Neural progenitor cell (in vitro differentiated cells): ENCODE measurements at regions not wholly inside any gene's neighbourhood (a gene's known extent, or its start where the extent isn't known, plus 50 kb on each side); places are given as distances from the start of the nearest gene placed in this dataset.

ENCODE experiments used
- DNase-seq: peaks from one replicate; pipeline ENCODE4 v3.0.0-alpha.2; 2016; ENCODE audit warnings: low spot score
- H2AFZ ChIP-seq: fragments of 200-600 bp; sonication (generic); replicated peaks from 2 replicates; pipeline ENCODE4 v1.6.1; 2016; ENCODE audit warnings: antibody characterized with exemption
- H3F3A ChIP-seq: fragments of 200-600 bp; sonication (generic); 2 replicates; pipeline ENCODE4 v1.6.1; 2016; ENCODE audit warnings: antibody characterized with exemption, low read depth
- H3K27ac ChIP-seq: fragments of 200-600 bp; sonication (generic); 2 replicates; pipeline ENCODE4 v1.5.1; 2016; ENCODE audit warnings: mild to moderate bottlenecking
- H3K27me3 ChIP-seq: fragments of 200-600 bp; sonication (generic); 2 replicates; pipeline ENCODE4 v1.6.1; 2016; ENCODE audit warnings: mild to moderate bottlenecking, moderate library complexity
- H3K36me3 ChIP-seq: fragments of 200-600 bp; sonication (generic); 2 replicates; pipeline ENCODE4 v1.5.1; 2016
- H3K4me1 ChIP-seq: fragments of 200-600 bp; sonication (generic); 2 replicates; pipeline ENCODE4 v1.6.1; 2016; ENCODE audit warnings: mixed run types
- H3K4me2 ChIP-seq: fragments of 200-600 bp; sonication (generic); 2 replicates; pipeline ENCODE4 v1.6.1; 2016
- H3K4me3 ChIP-seq: fragments of 200-600 bp; sonication (generic); 2 replicates; pipeline ENCODE4 v1.5.1; 2016
- H3K79me2 ChIP-seq: fragments of 200-600 bp; sonication (generic); 2 replicates; pipeline ENCODE4 v1.6.1; 2016; ENCODE audit warnings: low read depth
- H3K9ac ChIP-seq: fragments of 200-600 bp; sonication (generic); 2 replicates; pipeline ENCODE4 v1.6.1; 2016
- H3K9me3 ChIP-seq: fragments of 200-600 bp; sonication (generic); 2 replicates; pipeline ENCODE4 v1.5.1; 2016; ENCODE audit warnings: low read depth
- H4K20me1 ChIP-seq: fragments of 200-600 bp; sonication (generic); 2 replicates; pipeline ENCODE4 v1.6.1; 2016; ENCODE audit warnings: low read depth
- H3K27ac Mint-ChIP-seq: 3 replicates; pipeline ENCODE4 v1.8.0; 2021; ENCODE audit warnings: mixed read lengths
- H3K27me3 Mint-ChIP-seq: 2 replicates; pipeline ENCODE4 v1.8.0; 2022; ENCODE audit warnings: low read depth, mild to moderate bottlenecking, inconsistent platforms, moderate library complexity, mixed read lengths; ENCODE audit not compliant: insufficient read depth
- H3K36me3 Mint-ChIP-seq: 3 replicates; pipeline ENCODE4 v1.8.0; 2021; ENCODE audit warnings: mixed read lengths
- H3K4me1 Mint-ChIP-seq: 3 replicates; pipeline ENCODE4 v1.8.0; 2021; ENCODE audit warnings: mixed read lengths
- H3K4me3 Mint-ChIP-seq: 3 replicates; pipeline ENCODE4 v1.8.0; 2021; ENCODE audit warnings: mild to moderate bottlenecking, moderate library complexity, mixed read lengths
- H3K9me3 Mint-ChIP-seq: 3 replicates; pipeline ENCODE4 v1.8.0; 2020; ENCODE audit warnings: mixed read lengths
- EZH2 ChIP-seq: fragments of 200-600 bp; sonication (generic); IDR thresholded peaks from 2 replicates; pipeline ENCODE4 v1.6.1; 2017; ENCODE audit warnings: antibody characterized with exemption, mild to moderate bottlenecking, moderate library complexity
- EZH2phosphoT487 ChIP-seq: fragments of 200-600 bp; sonication (generic); IDR thresholded peaks from 2 replicates; pipeline ENCODE4 v1.6.1; 2017; ENCODE audit warnings: antibody characterized with exemption
- TF ChIP-seq, protein P1 (sequence below): fragments of 200-600 bp; sonication (generic); IDR thresholded peaks from 2 replicates; pipeline ENCODE4 v1.5.1; 2017; ENCODE audit warnings: antibody characterized with exemption, mild to moderate bottlenecking

DNA sequence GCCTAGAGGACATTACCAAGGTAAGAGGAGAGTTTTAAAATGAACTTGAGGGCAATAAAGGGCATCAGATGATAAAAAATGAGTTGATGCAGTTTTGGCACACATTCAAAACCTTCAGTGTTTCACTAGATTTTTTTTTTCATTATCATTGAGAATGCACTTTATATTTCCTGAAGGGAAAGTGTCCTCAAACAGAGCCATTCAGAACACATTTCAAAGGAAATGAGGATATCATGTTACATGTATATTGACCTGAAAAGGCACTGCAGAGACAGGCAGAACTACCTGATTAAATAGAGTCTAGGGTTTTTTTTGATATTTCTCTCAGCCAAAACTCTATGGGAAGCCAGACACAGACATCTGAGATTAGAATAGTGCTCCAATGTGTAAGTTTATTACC is 454.0 kb downstream of the NEBL start:
- TF ChIP-seq EZH2phosphoT487 = no peak
- no peak overlapping the region for H3K4me3 Mint-ChIP-seq
- no peak overlapping the region for H3K27ac ChIP-seq
- H3K4me1 ChIP-seq = no peaks in the 10 kb centered on the region
- no peak for DNase-seq
- H3K9me3 ChIP-seq = no peaks in the 10 kb centered on the region
- H3K79me2 ChIP-seq = no peaks in the 10 kb centered on the region
- peaks cover 3% of the 10 kb centered on the region for H3K27me3 Mint-ChIP-seq
- no peaks in the 10 kb centered on the region for H3K36me3 Mint-ChIP-seq
- H3F3A ChIP-seq = no peaks in the 10 kb centered on the region
- peaks cover 25% of the 10 kb centered on the region for H3K9me3 Mint-ChIP-seq
- no peak overlapping the region for H3K4me2 ChIP-seq
- H3K9ac ChIP-seq = no peak overlapping the region
- peaks cover 8% of the 10 kb centered on the region for H3K4me1 Mint-ChIP-seq
- no peak overlapping the region for H3K27ac Mint-ChIP-seq
- no peak overlapping the region for H3K4me3 ChIP-seq
- no peak overlapping the region for H2AFZ ChIP-seq
- no peaks in the 10 kb centered on the region for H3K36me3 ChIP-seq
- H4K20me1 ChIP-seq = no peaks in the 10 kb centered on the region
- H3K27me3 ChIP-seq = no peaks in the 10 kb centered on the region

DNA sequence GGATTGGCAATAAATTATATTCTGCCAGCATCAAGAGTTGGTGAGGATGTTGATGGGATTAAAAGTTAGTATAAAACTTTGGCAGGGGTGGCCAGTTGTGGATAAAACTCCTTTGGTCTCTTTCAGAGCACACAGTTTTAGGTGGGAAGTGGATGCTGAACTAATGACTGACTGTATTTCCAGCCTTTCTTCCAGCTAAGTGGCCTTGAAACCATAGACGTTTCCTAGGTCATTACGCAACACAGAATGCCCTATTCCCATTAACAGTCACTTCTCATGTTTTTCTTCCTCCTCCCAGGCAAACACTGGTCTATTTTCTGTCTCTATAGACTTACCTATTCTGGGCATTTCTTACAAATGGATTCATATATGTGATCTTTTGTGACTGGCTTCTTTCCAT is 467.4 kb downstream of the NEBL start:
- Histone ChIP-seq H3F3A (no peaks in the 10 kb centered on the region), H2AFZ (no peak overlapping the region), H3K27ac (no peak overlapping the region), H3K9me3 (peaks cover 10% of the 10 kb centered on the region), H3K4me2 (no peak overlapping the region), H3K36me3 (no peaks in the 10 kb centered on the region), H3K79me2 (no peaks in the 10 kb centered on the region), H4K20me1 (no peaks in the 10 kb centered on the region), H3K4me1 (no peaks in the 10 kb centered on the region), H3K9ac (no peak overlapping the region), H3K4me3 (no peak overlapping the region), H3K27me3 (no peaks in the 10 kb centered on the region)
- Mint-ChIP-seq H3K9me3 (peaks cover 10% of the 10 kb centered on the region), H3K36me3 (no peaks in the 10 kb centered on the region), H3K4me3 (no peak overlapping the region), H3K4me1 (peaks cover 7% of the 10 kb centered on the region), H3K27me3 (peaks cover 5% of the 10 kb centered on the region), H3K27ac (no peak overlapping the region)
- no peak for TF ChIP-seq EZH2
- DNase-seq = no peak

DNA sequence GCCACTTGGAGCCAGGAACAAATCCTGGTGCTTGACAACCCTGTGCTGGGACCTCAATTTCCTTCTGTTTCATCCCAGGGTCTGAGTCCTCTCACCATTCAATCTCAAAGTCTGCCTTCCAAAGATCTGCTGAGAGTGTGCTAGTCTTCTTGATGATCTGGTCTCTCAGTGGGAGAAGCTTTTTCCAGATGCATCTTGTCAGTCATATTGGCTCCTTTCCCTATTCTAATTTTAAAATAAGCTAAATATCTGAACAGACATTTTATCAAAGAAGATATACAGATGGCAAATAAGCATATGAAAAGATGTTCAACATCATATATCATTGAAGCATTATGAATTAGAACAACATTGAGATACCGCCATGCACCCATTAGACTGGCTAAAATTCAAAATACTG is 469.3 kb downstream of the NEBL start:
- Mint-ChIP-seq H3K4me3 (no peak overlapping the region), H3K27ac (no peak overlapping the region), H3K36me3 (no peaks in the 10 kb centered on the region), H3K27me3 (peaks cover 5% of the 10 kb centered on the region), H3K9me3 (peaks cover 13% of the 10 kb centered on the region), H3K4me1 (peaks cover 6% of the 10 kb centered on the region)
- H3K27ac ChIP-seq = no peak overlapping the region
- H3K27me3 ChIP-seq = no peaks in the 10 kb centered on the region
- no peak overlapping the region for H3K4me3 ChIP-seq
- no peaks in the 10 kb centered on the region for H3K4me1 ChIP-seq
- H3K9ac ChIP-seq = no peak overlapping the region
- peaks cover 10% of the 10 kb centered on the region for H3K9me3 ChIP-seq
- no peak overlapping the region for H2AFZ ChIP-seq
- no peaks in the 10 kb centered on the region for H4K20me1 ChIP-seq
- no peak overlapping the region for H3K4me2 ChIP-seq
- H3F3A ChIP-seq = no peaks in the 10 kb centered on the region
- TF ChIP-seq EZH2 = no peak
- TF ChIP-seq, protein P1, sequence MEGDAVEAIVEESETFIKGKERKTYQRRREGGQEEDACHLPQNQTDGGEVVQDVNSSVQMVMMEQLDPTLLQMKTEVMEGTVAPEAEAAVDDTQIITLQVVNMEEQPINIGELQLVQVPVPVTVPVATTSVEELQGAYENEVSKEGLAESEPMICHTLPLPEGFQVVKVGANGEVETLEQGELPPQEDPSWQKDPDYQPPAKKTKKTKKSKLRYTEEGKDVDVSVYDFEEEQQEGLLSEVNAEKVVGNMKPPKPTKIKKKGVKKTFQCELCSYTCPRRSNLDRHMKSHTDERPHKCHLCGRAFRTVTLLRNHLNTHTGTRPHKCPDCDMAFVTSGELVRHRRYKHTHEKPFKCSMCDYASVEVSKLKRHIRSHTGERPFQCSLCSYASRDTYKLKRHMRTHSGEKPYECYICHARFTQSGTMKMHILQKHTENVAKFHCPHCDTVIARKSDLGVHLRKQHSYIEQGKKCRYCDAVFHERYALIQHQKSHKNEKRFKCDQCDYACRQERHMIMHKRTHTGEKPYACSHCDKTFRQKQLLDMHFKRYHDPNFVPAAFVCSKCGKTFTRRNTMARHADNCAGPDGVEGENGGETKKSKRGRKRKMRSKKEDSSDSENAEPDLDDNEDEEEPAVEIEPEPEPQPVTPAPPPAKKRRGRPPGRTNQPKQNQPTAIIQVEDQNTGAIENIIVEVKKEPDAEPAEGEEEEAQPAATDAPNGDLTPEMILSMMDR = no peak
- TF ChIP-seq EZH2phosphoT487 = no peak
- no peak for DNase-seq
- H3K36me3 ChIP-seq = no peaks in the 10 kb centered on the region
- no peaks in the 10 kb centered on the region for H3K79me2 ChIP-seq

DNA sequence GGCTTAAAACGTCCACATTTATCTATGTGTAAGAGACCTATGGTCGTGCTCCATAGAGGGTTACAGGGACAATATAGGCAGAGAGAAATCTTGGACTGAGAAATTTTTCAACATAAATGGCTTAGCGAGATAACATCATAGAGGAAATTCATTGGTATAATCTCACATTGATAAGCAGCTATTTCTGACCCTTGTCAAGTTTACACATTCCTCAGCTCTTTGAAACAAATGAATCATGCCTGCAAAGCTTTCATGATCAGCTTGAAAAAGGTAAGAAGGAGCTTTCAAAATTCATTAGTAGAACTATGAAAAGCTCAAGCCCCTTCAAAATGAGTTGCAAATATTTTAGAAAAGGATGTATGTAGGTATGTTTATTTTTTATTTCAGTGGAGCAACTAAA is 478.8 kb downstream of the NEBL start:
- no peak overlapping the region for H3K4me3 ChIP-seq
- TF ChIP-seq, protein P1 = no peak
- TF ChIP-seq EZH2 = no peak
- TF ChIP-seq EZH2phosphoT487 = no peak
- H3K4me2 ChIP-seq = no peak overlapping the region

More for the DNA sequence above, 478.8 kb downstream of the NEBL start:
- Mint-ChIP-seq H3K36me3 (no peaks in the 10 kb centered on the region), H3K4me1 (peaks cover 6% of the 10 kb centered on the region), H3K27me3 (no peaks in the 10 kb centered on the region), H3K9me3 (no peaks in the 10 kb centered on the region), H3K27ac (peak overlapping the region; percentile 66), H3K4me3 (no peak overlapping the region)
- Histone ChIP-seq H4K20me1 (no peaks in the 10 kb centered on the region), H3K27me3 (no peaks in the 10 kb centered on the region), H3K27ac (no peak overlapping the region), H3F3A (no peaks in the 10 kb centered on the region), H3K9me3 (no peaks in the 10 kb centered on the region), H3K4me1 (peaks cover 4% of the 10 kb centered on the region), H3K9ac (no peak overlapping the region), H2AFZ (no peak overlapping the region), H3K79me2 (no peaks in the 10 kb centered on the region), H3K36me3 (no peaks in the 10 kb centered on the region)
- DNase-seq = no peak
